ENCODE measurements at regions not wholly inside any gene's neighbourhood (a gene's known extent, or its start where the extent isn't known, plus 50 kb on each side); places are given as distances from the start of the nearest gene placed in this dataset.
"Not testable (repeated sequence)": the region's sequence is repeated elsewhere in the genome, so short reads cannot be mapped to it uniquely, and the experiment has no call there.

DNA sequence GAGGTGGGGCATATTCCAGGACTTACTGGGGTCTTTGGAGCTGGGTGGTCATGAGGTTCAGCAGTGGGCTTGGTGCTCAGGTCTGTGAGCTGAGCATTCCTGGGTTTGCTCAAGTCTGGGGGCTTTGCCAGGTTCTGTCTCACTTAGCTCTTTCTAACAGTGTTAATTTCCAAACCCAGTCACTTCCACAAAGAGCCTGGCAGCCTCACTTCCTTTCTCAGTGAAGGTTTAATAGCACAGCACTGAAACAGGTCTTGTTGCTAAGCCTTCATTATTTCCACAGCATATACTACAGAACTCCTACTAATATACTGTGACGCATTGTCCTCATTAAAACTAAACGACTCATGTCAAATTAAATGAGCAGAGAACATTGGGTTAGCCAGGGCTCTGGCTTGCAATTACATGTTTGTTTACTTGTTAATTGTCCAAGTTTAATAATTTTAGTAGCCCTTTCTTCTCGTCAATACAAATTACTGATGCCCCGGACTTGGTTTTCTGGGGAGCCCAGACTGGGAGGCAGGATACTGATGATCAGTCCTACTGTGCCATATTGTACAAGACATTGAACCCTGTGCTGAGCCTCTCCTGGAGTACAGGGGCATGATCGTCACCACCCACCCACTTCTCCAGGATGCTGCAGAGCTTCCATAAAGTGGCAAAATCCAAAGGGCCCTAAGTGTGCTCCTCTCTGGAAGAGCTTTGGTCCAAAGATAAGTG lies 170.7 kb downstream of the IER5 start:
- DNase-seq (ENCODE audit: low read depth): no peak

- DNase-seq (ENCODE audit: low read depth): no peak
Measured at GRCh38 chr1:181260271-181260670, 171.8 kb downstream of the IER5 start.

- DNase-seq (ENCODE audit: low read depth): no peak
Measured at GRCh38 chr1:181260994-181261393, 172.5 kb downstream of the IER5 start.

GRCh38 chr1:181262069-181262468 lies 173.6 kb downstream of the IER5 start:
- DNase-seq (ENCODE audit: low read depth): no peak

GRCh38 chr1:181263444-181263843 lies 174.9 kb downstream of the IER5 start:
- no peak for DNase-seq (ENCODE audit: low read depth)

GRCh38 chr1:181264821-181265220 lies 176.3 kb downstream of the IER5 start:
- DNase-seq (ENCODE audit: low read depth): no peak

GRCh38 chr1:181284978-181285377 lies 196.5 kb downstream of the IER5 start:
- DNase-seq (ENCODE audit: low read depth): no peak

DNA sequence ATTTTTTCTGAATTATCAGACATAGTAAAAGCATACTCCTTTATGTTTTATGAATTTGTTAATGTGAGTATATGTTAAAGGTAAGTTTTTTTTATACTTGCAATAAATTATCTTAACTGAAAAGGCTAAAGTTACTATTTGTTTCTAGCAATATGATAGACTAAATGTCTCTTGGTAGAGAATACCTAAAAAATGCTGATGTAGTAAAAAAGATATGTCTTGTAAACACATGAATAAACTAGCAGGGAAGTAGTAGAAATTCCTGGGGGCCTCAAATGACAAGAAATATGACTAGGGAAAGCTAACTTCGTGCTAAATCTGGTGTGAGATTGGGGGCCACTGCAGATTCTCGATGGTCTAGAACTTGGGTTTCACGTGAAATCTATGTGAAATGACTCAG lies 188.1 kb upstream of the CACNA1E start:
- no peak for DNase-seq (ENCODE audit: low read depth)

- no peak for DNase-seq (ENCODE audit: low read depth)
Measured at GRCh38 chr1:181296180-181296579, 187.1 kb upstream of the CACNA1E start.

GRCh38 chr1:181308098-181308497 lies 175.2 kb upstream of the CACNA1E start:
- no peak for DNase-seq (ENCODE audit: low read depth)

GRCh38 chr1:181310560-181310959 lies 172.8 kb upstream of the CACNA1E start:
- DNase-seq (ENCODE audit: low read depth): no peak

GRCh38 chr1:181312946-181313345 lies 170.4 kb upstream of the CACNA1E start:
- DNase-seq (ENCODE audit: low read depth): no peak

DNA sequence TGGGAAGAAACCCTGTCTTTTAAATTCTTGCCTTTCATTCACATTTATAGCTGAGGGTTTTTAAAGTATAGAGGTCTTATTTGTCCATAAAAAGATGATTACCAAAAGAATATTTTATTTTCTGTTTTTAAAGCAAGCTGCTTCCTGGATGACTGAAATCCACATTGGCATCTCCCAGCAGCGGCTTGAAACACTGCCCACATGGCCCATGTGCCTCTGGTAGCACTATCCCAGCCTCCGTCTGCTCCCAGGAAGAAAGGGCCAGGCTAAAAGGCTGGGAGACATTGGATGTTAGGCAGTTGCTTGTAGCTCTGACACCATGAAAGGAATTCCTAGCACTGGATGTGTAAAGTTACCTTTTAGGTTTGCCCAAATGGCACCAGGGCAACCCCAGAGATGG lies 169.9 kb upstream of the CACNA1E start:
- no peak for DNase-seq (ENCODE audit: low read depth)

DNA sequence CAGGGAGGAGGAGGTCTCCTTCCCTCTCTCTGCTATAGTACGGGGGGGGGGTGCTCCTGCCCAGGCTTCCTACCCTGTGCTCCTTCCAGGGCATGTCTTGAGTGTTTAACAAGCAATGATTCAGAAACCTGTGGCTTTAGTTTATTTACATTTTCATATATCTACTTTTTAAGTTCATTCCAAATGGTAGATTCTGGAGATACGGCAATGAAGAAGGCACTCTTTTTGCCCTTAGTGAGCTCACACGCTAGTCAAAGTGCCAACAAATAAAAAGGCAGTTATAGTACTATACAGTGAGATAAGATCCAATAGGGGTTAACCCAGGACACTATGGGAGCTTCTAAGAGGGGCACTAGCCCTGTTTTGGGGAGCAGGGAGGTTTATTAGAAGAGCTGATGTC lies 169.3 kb upstream of the CACNA1E start:
- no peak for DNase-seq (ENCODE audit: low read depth)

GRCh38 chr1:181314959-181315358 lies 168.4 kb upstream of the CACNA1E start:
- no peak for DNase-seq (ENCODE audit: low read depth)

GRCh38 chr1:181317261-181317930 lies 165.9 kb upstream of the CACNA1E start:
- DNase-seq (ENCODE audit: low read depth): no peak

GRCh38 chr1:181318022-181318857 lies 165.1 kb upstream of the CACNA1E start:
- no peak for DNase-seq (ENCODE audit: low read depth)

DNA sequence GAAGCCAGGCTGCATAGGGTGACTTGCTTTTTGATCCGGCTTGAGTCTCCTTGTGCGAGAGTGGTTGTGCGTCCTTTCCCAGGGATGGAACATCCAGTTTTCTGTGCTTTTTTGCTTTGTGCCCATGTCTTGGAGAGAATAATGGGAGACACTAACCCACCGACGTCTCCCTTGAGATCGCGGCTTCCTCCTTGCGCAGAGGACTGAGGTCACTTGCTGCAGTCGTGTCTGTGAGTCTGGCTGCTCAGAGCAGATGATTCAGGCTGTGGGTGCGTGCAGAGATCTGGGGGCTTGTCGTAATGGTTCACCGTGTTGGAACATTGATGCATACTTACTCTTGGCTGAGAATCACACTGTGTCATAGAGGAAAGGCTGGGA lies 164.5 kb upstream of the CACNA1E start:
- DNase-seq (ENCODE audit: low read depth): no peak

DNA sequence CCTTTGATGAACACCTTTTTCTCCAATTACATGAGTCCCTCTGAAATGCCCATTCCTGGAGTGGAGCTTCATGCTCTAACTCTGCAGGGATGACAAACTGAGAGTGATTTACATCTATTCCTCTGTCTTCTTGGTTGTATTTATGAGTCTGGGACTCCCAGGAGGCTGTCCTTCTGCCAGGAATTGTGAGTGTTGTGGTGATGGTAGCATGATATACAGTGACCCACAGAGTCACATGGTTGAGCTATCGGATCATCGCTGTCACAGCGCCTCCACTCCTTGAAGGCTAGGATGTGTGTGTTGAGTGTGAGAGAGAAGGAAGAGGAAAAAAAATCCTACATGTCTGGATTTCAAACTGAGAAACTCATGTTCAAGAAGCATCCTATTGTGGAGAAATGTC lies 163.4 kb upstream of the CACNA1E start:
- DNase-seq (ENCODE audit: low read depth): no peak

GRCh38 chr1:181324797-181325616 lies 158.3 kb upstream of the CACNA1E start:
- no peak for DNase-seq (ENCODE audit: low read depth)

DNA sequence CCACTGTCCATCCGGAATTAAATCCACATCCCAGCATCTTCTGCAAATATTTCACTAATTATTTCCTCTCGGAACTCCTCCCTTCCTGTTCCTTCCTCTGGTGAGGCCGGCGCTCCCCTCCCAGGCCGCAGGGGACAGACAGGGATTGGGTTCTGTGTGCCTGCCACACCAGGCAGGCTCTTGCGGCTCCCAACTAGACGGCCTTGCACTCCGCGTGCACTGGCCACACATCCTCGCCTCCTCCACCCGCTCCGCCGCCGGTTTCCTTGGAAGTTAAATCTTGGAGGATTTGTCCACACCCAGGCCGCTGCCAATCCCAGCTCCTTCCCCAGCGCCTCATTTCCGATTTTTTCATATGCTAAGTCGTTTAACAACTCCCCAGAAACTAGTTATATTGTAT lies 157.6 kb upstream of the CACNA1E start:
- not testable (repeated sequence) for DNase-seq (ENCODE audit: low read depth)

DNA sequence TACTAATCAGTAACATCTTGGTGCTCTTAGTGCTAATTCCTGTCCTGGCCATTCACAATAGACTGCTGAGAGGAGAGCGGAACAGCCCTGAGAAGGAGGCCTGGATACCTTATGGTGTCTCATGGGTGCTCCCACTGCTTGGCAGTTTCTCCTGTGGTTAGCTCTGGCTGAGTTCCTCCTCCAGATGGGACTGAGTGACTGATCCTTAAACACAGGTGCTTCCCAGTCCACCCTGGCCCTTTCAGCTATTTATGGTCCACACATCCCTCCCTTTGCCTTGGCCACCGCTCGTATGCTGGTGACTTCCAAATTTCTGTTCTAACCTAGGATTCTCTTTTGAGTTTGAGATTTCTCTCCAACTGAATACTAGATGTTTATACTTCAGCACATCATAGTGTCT lies 157.0 kb upstream of the CACNA1E start:
- DNase-seq (ENCODE audit: low read depth): no peak

All from stimulated activated CD8-positive, alpha-beta memory T cell treated with anti-CD3 and anti-CD28 coated beads, Interleukin-7, amount 100 ng/mL, for 24 hours (primary cell).